ENCODE measurements at regions not wholly inside any gene's neighbourhood (a gene's known extent, or its start where the extent isn't known, plus 50 kb on each side); places are given as distances from the start of the nearest gene placed in this dataset.

DNA sequence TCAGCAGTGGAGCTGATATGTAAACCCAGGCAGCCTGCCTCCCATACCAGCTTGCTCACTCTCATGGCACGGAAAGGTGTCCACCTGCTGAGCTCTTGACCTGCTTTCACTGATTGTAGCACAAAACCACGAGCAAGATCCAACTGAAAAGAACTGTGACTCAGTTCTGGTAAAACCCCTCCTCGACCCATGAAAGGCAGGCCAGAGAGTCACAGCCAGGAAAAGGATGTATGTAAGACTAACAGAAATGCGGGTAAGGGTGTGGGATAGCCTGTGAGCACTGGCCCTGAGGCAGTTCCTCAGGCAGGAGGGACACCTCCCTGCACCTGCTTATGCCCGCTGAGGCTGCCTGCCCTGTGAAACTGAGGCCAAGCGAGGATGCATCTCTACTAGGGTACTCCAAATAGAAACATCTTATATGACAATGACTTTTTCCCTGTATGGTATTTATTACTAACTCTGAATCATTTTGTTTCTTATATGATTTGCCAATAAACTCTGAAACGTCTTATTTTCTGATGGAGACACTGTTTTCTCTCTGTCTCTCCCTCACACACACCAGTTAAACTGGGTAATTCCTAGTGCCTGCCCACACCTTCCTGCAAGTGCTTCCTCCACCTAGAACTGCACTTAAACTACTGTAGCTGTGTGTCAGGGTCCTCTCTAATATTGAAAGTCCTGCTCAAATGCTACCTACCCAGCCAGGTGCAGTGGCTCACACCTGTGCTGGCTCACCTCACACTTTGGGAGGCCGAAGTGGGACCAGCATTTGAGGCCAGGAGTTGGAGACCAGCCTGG lies 73.3 kb upstream of the GHITM start:
- TF ChIP-seq, protein P1, sequence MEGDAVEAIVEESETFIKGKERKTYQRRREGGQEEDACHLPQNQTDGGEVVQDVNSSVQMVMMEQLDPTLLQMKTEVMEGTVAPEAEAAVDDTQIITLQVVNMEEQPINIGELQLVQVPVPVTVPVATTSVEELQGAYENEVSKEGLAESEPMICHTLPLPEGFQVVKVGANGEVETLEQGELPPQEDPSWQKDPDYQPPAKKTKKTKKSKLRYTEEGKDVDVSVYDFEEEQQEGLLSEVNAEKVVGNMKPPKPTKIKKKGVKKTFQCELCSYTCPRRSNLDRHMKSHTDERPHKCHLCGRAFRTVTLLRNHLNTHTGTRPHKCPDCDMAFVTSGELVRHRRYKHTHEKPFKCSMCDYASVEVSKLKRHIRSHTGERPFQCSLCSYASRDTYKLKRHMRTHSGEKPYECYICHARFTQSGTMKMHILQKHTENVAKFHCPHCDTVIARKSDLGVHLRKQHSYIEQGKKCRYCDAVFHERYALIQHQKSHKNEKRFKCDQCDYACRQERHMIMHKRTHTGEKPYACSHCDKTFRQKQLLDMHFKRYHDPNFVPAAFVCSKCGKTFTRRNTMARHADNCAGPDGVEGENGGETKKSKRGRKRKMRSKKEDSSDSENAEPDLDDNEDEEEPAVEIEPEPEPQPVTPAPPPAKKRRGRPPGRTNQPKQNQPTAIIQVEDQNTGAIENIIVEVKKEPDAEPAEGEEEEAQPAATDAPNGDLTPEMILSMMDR (IDR thresholded peaks at IDR 0.05): no peak
- TF ChIP-seq ZFX (IDR thresholded peaks at IDR 0.05; ENCODE audit: borderline replicate concordance): no peak
